Activated T-cell treated with anti-CD3 and anti-CD28 coated beads, Interleukin-2, amount 50 U/mL, for 72 hours (primary cell): ENCODE measurements at regions not wholly inside any gene's neighbourhood (a gene's known extent, or its start where the extent isn't known, plus 50 kb on each side); places are given as distances from the start of the nearest gene placed in this dataset.
"Not testable (repeated sequence)": the region's sequence is repeated elsewhere in the genome, so short reads cannot be mapped to it uniquely, and the experiment has no call there.

Experiments used
- ATAC-seq, 2 donors: fragments of 150-1000 bp; cut with Tn5 transposase; replicated peaks in 1 of 2; 2 replicates each; pipeline ENCODE4 v1.10.0; 2021; ENCODE audit warnings: moderate library complexity in 2 of 2, mild to moderate bottlenecking in 1 of 2
- DNase-seq, 2 donors: peaks; one replicate each; pipeline ENCODE4 v3.0.0; 2021 to 2022; ENCODE audit warnings: mixed read lengths in 1 of 2
- H3K27ac Mint-ChIP-seq: one replicate; pipeline ENCODE4 v1.8.0; 2022; ENCODE audit warnings: mild to moderate bottlenecking, moderate library complexity, mixed read lengths
- H3K27me3 Mint-ChIP-seq: one replicate; pipeline ENCODE4 v1.8.0; 2022; ENCODE audit warnings: low read depth, mixed read lengths
- H3K36me3 Mint-ChIP-seq, 2 donors: one replicate each; pipeline ENCODE4 v1.8.0; 2022; ENCODE audit warnings: mixed read lengths in 2 of 2, mild to moderate bottlenecking in 1 of 2; ENCODE audit not compliant: insufficient read depth in 2 of 2
- H3K4me1 Mint-ChIP-seq: one replicate; pipeline ENCODE4 v1.8.0; 2022; ENCODE audit warnings: low read depth, mixed read lengths
- H3K4me3 Mint-ChIP-seq, 2 donors: one replicate each; pipeline ENCODE4 v1.8.0; 2022; ENCODE audit warnings: mild to moderate bottlenecking in 2 of 2, mixed read lengths in 2 of 2, moderate library complexity in 2 of 2
- H3K9me3 Mint-ChIP-seq, 2 donors: one replicate each; pipeline ENCODE4 v1.8.0; 2022; ENCODE audit warnings: mixed read lengths in 2 of 2

DNA sequence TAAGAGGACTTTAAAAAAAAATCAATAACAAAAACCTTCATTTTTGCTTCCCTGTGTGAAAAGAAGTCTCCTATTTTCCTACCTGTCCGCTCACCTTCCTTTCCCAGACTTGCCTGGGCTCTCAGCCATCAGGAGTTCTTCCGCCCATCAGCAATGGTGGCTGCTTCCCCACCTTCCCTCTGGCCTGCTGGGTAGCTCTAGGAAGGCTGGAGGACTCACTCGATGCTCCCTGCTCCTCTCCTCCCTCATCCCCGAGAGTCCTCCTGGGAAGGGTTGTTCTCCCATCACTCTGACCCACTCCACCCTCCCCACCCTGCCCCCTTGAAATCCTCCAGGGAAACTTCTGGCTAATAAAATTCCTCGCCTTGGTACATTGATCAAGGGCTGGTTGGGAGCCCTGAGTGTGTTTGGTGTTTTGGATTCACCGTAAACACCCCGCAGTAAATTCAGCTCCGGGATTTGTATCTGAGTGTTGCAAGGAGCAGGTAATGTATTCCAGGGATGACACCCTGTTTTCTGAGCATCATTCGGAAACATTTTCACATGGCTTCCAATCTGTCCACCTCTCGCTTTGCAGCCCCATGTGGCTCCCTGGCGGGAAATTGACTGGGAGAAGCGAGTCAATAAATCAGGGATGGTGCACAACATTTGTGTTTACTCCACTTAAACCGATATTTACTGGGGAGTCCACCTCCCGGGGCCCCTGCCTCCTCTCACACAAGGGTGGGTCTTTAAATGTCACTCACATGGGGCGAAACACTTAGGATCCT lies 126.4 kb upstream of the SDK1 start:
- Mint-ChIP-seq H3K9me3 (peaks cover 0 to 1% of the 10 kb centered on the region in 2 donors), H3K27ac (no peak overlapping the region), H3K27me3 (peaks cover 8% of the 10 kb centered on the region), H3K4me1 (peaks cover 8% of the 10 kb centered on the region), H3K4me3 (no peak overlapping the region), H3K36me3 (no peaks in the 10 kb centered on the region)
- DNase-seq = no peak
- no peak for ATAC-seq

DNA sequence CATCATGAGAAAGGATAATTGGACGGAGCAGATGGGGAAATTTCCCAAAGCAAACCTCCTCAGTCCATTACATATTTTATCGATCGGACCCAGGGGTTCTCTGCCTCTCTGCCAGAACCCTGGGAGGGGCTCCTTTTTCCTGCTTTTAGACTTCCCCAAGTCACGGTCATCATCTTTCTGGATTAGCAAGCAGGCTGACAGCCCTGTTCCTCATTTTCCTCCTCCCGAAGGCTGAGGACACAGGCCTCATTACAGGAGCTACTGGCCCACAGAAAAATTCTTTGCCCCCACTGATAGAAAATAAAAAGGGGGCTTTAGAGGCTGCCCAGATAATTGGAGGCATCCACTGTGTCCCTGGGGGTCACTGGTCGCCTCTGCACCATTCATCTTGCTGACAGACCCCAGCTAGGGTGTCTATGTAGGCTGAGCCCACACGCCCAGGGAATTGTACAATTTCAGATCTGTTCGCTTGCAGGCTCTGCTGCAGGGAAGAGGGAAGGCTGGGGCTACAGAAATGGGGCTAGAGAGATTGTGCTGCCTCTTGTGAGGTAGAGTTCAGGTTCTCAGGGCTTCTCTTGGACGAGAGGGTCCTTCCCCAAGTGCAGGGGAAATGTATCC lies 125.7 kb upstream of the SDK1 start:
- peaks cover 6% of the 10 kb centered on the region for H3K4me1 Mint-ChIP-seq
- no peaks in the 10 kb centered on the region for H3K36me3 Mint-ChIP-seq
- no peak overlapping the region for H3K27ac Mint-ChIP-seq
- no peak for DNase-seq
- H3K27me3 Mint-ChIP-seq = peaks cover 6% of the 10 kb centered on the region
- H3K9me3 Mint-ChIP-seq = peaks cover 0 to 1% of the 10 kb centered on the region in 2 donors
- H3K4me3 Mint-ChIP-seq = no peak overlapping the region
- no peak for ATAC-seq

DNA sequence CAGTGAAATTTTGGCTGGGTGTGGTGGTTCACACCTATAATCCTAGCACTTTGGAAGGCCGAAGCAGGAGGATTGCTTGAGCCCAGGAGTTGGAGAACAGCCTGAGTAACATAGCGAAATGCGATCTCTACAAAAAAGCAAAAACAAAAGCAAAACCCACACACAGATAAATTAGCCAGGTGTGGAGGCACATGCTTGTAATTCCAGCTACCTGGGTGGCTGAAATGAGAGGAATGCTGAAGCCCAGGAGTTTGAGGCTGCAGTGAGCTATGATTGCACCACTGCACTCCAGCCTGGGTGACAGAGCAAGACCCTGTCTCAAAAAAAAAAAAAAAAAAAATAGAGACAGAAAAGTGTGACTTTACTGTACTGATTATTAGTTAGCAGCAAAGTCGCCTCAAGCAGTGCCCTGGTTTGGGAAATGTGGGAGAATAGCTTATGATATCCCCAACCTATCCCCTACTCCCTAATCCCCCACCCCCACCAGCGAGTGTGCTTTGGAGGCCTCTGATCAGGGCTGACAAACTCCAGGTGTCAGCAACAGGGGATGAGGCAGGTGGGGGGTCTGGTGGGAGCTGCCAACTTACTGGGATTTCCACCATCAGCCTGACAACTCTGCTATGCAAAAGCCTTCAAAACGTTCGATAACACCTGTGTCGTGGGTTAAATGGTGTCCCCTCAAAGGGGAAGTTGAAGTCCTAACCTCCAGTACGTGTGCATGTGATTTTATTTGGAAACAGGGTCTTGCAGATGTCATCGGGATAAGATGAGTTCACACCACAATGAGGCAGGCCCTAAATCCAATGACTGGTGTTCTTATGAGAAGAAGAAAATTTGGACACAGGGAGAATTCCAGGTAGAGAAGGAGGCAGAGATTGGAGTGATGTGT lies 124.7 kb upstream of the SDK1 start:
- Mint-ChIP-seq H3K27me3 (no peaks in the 10 kb centered on the region), H3K4me3 (no peak overlapping the region), H3K36me3 (no peaks in the 10 kb centered on the region), H3K27ac (no peak overlapping the region), H3K9me3 (peaks cover 0 to 1% of the 10 kb centered on the region in 2 donors), H3K4me1 (no peaks in the 10 kb centered on the region)
- ATAC-seq (no peak), DNase-seq (no peak)

DNA sequence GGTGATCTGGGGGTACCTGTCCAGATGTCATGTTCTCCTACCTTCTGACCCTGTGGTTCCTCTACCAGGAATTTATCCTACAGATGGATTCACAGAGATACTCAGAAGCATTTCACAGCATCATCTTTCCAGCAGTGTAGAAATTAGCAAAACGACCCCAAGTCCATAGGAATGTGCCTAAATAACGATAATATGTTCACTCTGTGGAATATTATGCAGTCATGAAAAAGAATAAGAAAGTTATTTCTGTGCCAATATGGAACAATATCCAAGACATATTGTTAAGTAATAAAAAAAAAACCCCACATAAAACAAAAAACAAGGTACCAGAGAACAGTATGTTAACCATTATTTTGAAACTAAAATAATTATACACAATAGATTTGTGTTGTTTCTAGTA lies 123.8 kb upstream of the SDK1 start:
- H3K4me1 Mint-ChIP-seq = no peaks in the 10 kb centered on the region
- H3K27ac Mint-ChIP-seq = no peak overlapping the region
- H3K36me3 Mint-ChIP-seq = no peaks in the 10 kb centered on the region
- peaks cover 0 to 1% of the 10 kb centered on the region in 2 donors for H3K9me3 Mint-ChIP-seq
- no peak overlapping the region for H3K4me3 Mint-ChIP-seq
- no peaks in the 10 kb centered on the region for H3K27me3 Mint-ChIP-seq
- ATAC-seq (no peak), DNase-seq (no peak)

DNA sequence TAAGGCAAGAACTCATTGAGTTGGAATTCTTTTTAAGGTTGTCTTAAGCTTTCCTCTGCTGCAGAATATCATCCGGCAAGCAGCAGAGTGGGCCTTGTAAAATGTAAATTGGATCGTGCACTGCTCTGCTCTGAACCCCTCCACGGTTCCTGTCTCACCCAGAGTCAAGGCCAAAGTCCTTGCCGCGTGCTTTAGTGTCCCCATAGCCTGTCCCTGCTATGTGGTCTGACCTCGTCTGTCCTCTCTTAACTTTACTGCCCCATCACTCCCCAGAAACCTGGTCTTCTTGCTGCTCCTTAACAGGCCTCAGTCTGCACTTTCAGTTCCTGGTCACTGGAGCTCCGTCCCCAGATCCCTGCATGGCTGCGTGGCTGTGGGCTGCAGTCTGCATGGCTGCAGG lies 121.6 kb upstream of the SDK1 start:
- Mint-ChIP-seq H3K27me3 (no peaks in the 10 kb centered on the region), H3K9me3 (peaks cover 0 to 1% of the 10 kb centered on the region in 2 donors), H3K4me3 (no peak overlapping the region), H3K4me1 (no peaks in the 10 kb centered on the region), H3K27ac (no peak overlapping the region), H3K36me3 (no peaks in the 10 kb centered on the region)
- ATAC-seq (no peak), DNase-seq (no peak)

DNA sequence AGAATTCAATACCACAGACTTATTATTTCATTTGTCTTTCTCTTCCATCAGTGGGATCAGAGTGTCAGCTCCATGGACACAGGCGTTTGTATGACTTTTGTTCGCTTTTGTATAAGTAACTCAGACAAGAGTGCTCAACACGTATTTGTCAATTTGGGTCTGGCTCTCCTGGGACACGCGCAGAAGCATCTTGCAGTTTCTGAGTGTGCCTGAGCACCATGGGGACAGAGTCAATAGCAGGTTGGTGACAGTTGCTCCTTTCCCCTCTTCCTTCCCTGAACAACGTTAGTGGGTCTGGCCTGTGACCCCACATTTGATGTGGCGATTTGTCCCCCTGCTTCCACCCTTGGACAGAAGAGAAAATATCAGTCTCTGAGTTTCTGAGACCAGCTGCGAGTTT lies 120.4 kb upstream of the SDK1 start:
- Mint-ChIP-seq H3K4me1 (no peaks in the 10 kb centered on the region), H3K27ac (no peak overlapping the region), H3K36me3 (no peaks in the 10 kb centered on the region), H3K27me3 (no peaks in the 10 kb centered on the region), H3K9me3 (peaks cover 0 to 1% of the 10 kb centered on the region in 2 donors), H3K4me3 (no peak overlapping the region)
- DNase-seq = no peak
- ATAC-seq = no peak

DNA sequence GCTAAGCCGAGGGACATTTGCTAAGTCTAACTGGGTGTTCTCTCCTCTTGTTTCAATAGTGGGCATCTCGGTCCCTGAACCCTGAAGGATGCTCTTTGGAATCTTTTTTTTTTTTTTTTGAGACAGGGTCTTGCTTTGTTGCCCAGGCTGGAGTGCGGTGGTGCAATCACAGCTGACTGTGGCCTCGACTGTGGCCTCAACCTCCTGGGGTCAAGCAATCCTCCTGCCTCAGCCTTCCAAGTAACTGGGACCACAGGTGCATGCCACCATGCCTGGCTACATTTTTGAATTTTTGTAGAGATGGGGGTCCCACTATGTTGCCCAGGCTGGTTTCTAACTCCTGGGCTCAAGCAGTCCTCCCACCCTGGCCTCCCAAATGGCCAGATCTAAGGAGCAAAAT lies 119.0 kb upstream of the SDK1 start:
- not testable (repeated sequence) for H3K4me3 Mint-ChIP-seq, H3K4me1 Mint-ChIP-seq, H3K27me3 Mint-ChIP-seq, H3K36me3 Mint-ChIP-seq, H3K9me3 Mint-ChIP-seq, H3K27ac Mint-ChIP-seq, DNase-seq, ATAC-seq

DNA sequence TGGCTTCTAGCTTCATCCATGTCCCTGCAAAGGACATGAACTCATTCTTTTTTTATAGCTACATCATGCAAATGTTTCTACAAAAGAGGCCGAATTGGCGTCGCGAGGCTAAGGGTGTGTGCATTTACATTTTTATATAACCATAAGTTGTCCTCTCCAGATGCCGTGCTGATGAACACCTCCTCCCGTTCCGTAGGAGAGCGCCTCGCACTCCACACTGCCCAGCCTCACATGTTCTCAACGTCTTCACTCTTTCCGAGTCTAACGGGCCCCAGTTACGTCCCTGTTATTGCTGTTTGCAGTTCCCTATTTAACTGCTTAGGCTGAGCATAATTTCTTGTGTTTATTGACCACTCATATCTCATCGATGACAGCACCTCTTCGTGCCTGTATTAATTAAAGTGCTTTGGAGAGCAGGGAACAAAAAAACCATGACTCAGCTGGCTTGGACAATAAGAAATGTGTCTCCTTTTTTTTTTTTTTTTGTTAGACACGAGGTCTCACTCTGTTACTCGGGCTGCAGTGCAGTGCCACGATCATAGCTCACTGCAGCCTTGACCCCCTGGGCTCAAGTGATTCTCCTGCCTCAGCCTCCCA lies 113.5 kb upstream of the SDK1 start:
- no peaks in the 10 kb centered on the region for H3K27me3 Mint-ChIP-seq
- DNase-seq (no peak), ATAC-seq (no peak)
- H3K4me1 Mint-ChIP-seq = no peaks in the 10 kb centered on the region
- H3K4me3 Mint-ChIP-seq = no peak overlapping the region
- no peaks in the 10 kb centered on the region for H3K36me3 Mint-ChIP-seq
- H3K27ac Mint-ChIP-seq = no peak overlapping the region
- no peaks in the 10 kb centered on the region for H3K9me3 Mint-ChIP-seq

DNA sequence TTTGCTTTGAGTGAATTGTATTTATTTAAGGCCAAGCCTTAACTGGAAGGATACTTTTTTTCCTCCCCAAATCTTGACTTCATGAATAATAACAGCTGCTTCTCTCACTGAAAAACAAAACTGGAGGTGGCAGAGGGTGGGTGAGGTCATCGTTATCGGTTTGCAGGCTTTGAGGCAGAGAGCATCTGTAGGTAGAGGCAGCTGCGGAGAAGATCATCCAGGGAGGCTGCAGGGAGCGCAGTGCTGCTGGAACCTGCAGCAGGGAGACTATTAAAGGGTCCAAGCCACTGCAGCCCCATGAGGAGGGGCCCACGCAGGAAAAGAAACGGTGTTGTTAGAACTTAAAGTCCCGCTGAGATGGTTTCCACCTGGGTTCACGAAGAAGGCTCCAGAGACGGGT lies 112.1 kb upstream of the SDK1 start:
- Mint-ChIP-seq H3K36me3 (no peaks in the 10 kb centered on the region), H3K4me1 (no peaks in the 10 kb centered on the region), H3K27ac (no peak overlapping the region), H3K4me3 (no peak overlapping the region), H3K9me3 (no peaks in the 10 kb centered on the region), H3K27me3 (no peaks in the 10 kb centered on the region)
- DNase-seq = no peak
- ATAC-seq = no peak

DNA sequence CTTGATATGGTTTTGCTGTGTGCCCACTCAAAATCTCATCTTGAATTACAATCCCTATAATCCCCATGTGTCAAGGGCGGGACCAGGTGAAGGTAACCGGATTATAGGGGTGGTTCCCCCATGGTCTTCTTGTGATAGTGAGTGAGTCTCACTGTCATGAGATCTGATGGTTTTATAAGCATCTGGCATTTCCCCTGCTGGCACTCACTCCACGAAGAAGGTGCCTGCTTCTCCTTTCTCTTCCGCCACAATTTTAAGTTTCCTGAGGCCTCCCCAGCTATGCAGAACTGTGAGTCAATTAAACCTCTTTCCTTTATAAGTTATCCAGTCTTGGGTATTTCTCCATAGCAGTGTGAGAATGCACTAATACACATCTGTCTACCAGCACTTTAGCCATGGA lies 109.5 kb upstream of the SDK1 start:
- Mint-ChIP-seq H3K4me1 (peaks cover 4% of the 10 kb centered on the region), H3K27me3 (no peaks in the 10 kb centered on the region), H3K36me3 (no peaks in the 10 kb centered on the region), H3K27ac (no peak overlapping the region), H3K4me3 (no peak overlapping the region), H3K9me3 (peaks cover 2 to 4% of the 10 kb centered on the region in 2 donors)
- ATAC-seq = no peak
- no peak for DNase-seq

DNA sequence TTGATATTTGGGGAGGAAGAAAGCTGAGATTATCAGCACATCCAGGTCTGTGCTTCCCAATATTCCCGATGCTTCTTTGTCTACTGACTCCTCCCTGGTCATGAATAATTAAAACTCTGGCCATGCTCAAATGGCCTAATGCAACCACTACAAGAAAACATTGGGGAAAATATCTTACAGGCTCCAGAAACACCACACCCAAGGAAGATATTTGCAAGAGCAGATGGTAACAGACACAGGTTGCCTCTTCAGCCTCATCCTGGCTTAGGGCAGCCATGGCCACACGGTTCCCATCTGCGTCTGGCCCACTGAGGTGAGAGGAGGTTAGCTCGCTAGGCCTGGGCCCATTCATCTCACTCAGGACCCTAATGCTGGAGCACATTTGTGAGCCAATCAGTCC lies 108.4 kb upstream of the SDK1 start:
- DNase-seq = no peak
- H3K4me1 Mint-ChIP-seq = peaks cover 4% of the 10 kb centered on the region
- H3K36me3 Mint-ChIP-seq = no peaks in the 10 kb centered on the region
- H3K4me3 Mint-ChIP-seq = no peak overlapping the region
- H3K9me3 Mint-ChIP-seq = peaks cover 2 to 4% of the 10 kb centered on the region in 2 donors
- ATAC-seq = no peak
- peaks cover 6% of the 10 kb centered on the region for H3K27me3 Mint-ChIP-seq
- no peak overlapping the region for H3K27ac Mint-ChIP-seq

DNA sequence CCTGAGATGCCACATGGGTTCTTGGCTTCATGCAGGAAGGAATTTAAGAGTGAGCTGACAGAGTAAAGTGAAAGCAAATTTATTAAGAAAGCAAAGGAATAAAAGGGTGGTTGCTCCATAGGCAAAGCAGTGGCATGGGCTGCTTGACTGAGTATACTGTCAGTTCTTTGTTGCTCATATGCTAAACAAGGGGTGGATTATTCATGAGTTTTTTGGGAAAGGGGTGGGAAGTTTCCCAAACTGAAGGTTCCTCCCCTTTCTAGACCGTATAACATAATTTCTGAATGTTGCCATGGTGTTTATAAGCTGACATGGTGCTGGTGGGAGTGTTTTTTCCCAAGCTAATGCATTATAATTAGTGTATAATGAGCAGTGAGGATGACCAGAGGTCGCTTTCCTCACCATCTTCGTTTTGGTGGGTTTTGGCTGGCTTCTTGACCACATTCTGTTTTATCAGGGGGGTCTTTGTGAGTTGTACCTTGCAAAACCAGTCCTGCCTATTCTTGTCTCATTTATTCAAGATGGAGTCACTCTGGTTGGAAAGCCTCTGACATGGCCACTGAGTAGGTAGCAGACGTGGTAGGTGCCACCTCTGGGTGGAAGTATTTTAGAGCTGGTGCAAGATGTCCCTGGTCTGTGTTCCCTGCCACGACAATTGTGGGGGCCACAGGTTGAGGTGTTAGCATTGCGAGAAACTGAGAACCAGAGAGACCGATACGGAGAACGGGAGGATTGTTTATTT lies 107.5 kb upstream of the SDK1 start:
- Mint-ChIP-seq H3K4me3 (no peak overlapping the region), H3K9me3 (peaks cover 2 to 4% of the 10 kb centered on the region in 2 donors), H3K36me3 (no peaks in the 10 kb centered on the region), H3K27ac (no peak overlapping the region), H3K4me1 (peaks cover 4% of the 10 kb centered on the region), H3K27me3 (peaks cover 6% of the 10 kb centered on the region)
- DNase-seq (no peak), ATAC-seq (no peak)
